ENCODE measurements at regions not wholly inside any gene's neighbourhood (a gene's known extent, or its start where the extent isn't known, plus 50 kb on each side); places are given as distances from the start of the nearest gene placed in this dataset.

- Histone ChIP-seq H3K27ac (no peak overlapping the region), H3K4me3 (no peak overlapping the region), H3K36me3 (no peaks in the 10 kb centered on the region), H3K9me3 (peaks cover 0 to 3% of the 10 kb centered on the region in 2 donors), H3K4me1 (no peaks in the 10 kb centered on the region), H3K27me3 (no peaks in the 10 kb centered on the region)
- no peak for TF ChIP-seq EP300 (IDR thresholded peaks at IDR 0.05; ENCODE audit: low read depth)
- TF ChIP-seq POLR2A (IDR thresholded peaks at IDR 0.05) = no peak
- no peak for TF ChIP-seq POLR2AphosphoS5 (IDR thresholded peaks at IDR 0.05)
- no peak for TF ChIP-seq CTCF (IDR thresholded peaks at IDR 0.05)
- WGBS, 2 donors (ENCODE audit: low coverage in 1 of 2) = 50 to 57% methylated on average over 2 to 4 of the region's 4 CpGs
- intact Hi-C loops (cut with DNase I; ENCODE audit: low total_unique reads) (no loop called here), in situ Hi-C loops (cut with MboI; ENCODE audit: low pct_ligation_motif_present in 1 of 4, low pct_unique_long_range_greater_than_20kb in 1 of 4, low sequenced_read_pairs in 3 of 4) (no loop called here)
- DNase-seq = no peak
These were observed 692.6 kb downstream of the RAB28 start for GRCh38 chr4:12791536-12791935.

DNA sequence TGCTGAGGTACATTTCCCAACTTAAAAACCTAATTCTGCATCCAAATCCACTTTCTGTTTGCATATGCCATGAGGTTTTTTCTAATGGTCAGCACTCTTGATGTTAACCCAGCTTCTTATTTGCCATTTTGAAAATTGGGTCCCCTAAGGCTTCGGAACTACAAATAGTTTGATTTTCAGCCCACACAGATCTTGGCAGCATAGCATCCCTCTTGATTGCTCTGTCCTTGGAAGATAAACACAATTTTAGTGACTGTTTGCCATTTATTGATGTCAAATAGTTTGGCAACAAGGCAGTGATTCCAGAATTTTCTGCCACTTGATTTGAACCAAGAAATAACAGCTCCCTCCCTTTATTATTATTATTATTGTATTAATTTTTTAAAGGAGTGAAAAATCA is 696.9 kb downstream of the RAB28 start:
- 51 to 67% methylated on average over 1 of the region's 1 CpG for WGBS, 2 donors (ENCODE audit: low coverage in 1 of 2)
- DNase-seq = no peak
- Histone ChIP-seq H3K4me3 (no peak overlapping the region), H3K9me3 (peaks cover 0 to 3% of the 10 kb centered on the region in 2 donors), H3K4me1 (no peaks in the 10 kb centered on the region), H3K27ac (no peak overlapping the region), H3K27me3 (no peaks in the 10 kb centered on the region), H3K36me3 (no peaks in the 10 kb centered on the region)
- in situ Hi-C loops (cut with MboI; ENCODE audit: low pct_ligation_motif_present in 1 of 4, low pct_unique_long_range_greater_than_20kb in 1 of 4, low sequenced_read_pairs in 3 of 4) (no loop called here), intact Hi-C loops (cut with DNase I; ENCODE audit: low total_unique reads) (no loop called here)
- TF ChIP-seq POLR2AphosphoS5 (IDR thresholded peaks at IDR 0.05) = no peak
- no peak for TF ChIP-seq CTCF (IDR thresholded peaks at IDR 0.05)
- TF ChIP-seq EP300 (IDR thresholded peaks at IDR 0.05; ENCODE audit: low read depth) = no peak
- no peak for TF ChIP-seq POLR2A (IDR thresholded peaks at IDR 0.05)

DNA sequence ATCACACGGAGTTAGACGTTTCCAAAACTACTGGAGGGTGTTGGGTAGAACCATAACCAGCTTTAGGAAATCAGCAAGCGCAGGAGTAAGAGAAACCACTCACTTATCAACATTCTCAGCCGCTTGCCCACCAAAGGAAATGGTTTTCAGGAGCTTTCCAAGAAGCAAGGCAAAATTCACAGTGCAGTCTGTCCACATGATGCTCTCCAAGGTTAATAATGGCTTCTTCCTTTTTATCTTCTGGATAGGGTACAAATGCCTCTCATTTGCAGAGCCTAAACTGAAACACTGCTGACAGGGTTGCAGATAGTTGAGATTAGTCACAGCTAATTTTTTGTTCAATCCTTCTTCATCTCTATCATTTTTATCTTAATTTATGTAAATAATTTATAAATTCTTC is 705.4 kb downstream of the RAB28 start:
- H3K36me3 ChIP-seq = no peaks in the 10 kb centered on the region
- no peak overlapping the region for H3K27ac ChIP-seq
- no peaks in the 10 kb centered on the region for H3K9me3 ChIP-seq
- no peaks in the 10 kb centered on the region for H3K4me1 ChIP-seq
- H3K4me3 ChIP-seq = no peak overlapping the region
- 60 to 67% methylated on average over 4 of the region's 4 CpGs for WGBS, 2 donors (ENCODE audit: low coverage in 1 of 2)
- intact Hi-C loops (cut with DNase I; ENCODE audit: low total_unique reads) = no loop called here
- in situ Hi-C loops (cut with MboI; ENCODE audit: low pct_ligation_motif_present in 1 of 4, low pct_unique_long_range_greater_than_20kb in 1 of 4, low sequenced_read_pairs in 3 of 4) = no loop called here
- DNase-seq = no peak
- TF ChIP-seq POLR2A (IDR thresholded peaks at IDR 0.05) (no peak), CTCF (IDR thresholded peaks at IDR 0.05) (no peak), EP300 (IDR thresholded peaks at IDR 0.05; ENCODE audit: low read depth) (no peak), POLR2AphosphoS5 (IDR thresholded peaks at IDR 0.05) (no peak)
- H3K27me3 ChIP-seq = no peaks in the 10 kb centered on the region

DNA sequence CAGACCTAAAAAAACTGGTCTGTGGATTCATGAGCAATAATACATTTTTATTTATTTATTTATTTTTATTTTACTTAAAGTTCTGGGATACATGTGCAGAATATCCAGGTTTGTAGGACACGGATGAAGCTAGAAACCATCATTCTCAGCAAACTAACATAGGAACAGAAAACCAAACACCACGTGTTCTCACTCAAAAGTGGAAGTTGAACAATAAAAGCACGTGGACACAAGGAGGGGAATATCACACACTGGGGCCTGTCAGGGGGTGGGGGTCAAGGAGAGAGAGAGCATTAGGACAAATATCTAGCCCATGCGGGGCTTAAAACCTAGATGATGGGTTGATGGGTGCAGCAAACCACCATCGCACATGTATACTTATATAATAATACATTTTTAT is 705.9 kb downstream of the RAB28 start:
- Histone ChIP-seq H3K36me3 (no peaks in the 10 kb centered on the region), H3K4me3 (no peak overlapping the region), H3K27me3 (no peaks in the 10 kb centered on the region), H3K4me1 (no peaks in the 10 kb centered on the region), H3K9me3 (no peaks in the 10 kb centered on the region), H3K27ac (no peak overlapping the region)
- in situ Hi-C loops (cut with MboI; ENCODE audit: low pct_ligation_motif_present in 1 of 4, low pct_unique_long_range_greater_than_20kb in 1 of 4, low sequenced_read_pairs in 3 of 4) = no loop called here
- DNase-seq = no peak
- WGBS, 2 donors (ENCODE audit: low coverage in 1 of 2) = 67 to 70% methylated on average over 3 to 5 of the region's 5 CpGs
- intact Hi-C loops (cut with DNase I; ENCODE audit: low total_unique reads) = no loop called here
- TF ChIP-seq POLR2AphosphoS5 (IDR thresholded peaks at IDR 0.05) = no peak
- TF ChIP-seq POLR2A (IDR thresholded peaks at IDR 0.05) = no peak
- TF ChIP-seq EP300 (IDR thresholded peaks at IDR 0.05; ENCODE audit: low read depth) = no peak
- TF ChIP-seq CTCF (IDR thresholded peaks at IDR 0.05) = no peak

Data from transverse colon (tissue), 4 donors.